Astrocyte of the cerebellum (primary cell): ENCODE measurements at regions not wholly inside any gene's neighbourhood (a gene's known extent, or its start where the extent isn't known, plus 50 kb on each side); places are given as distances from the start of the nearest gene placed in this dataset.

ENCODE experiments used
- DNase-seq: peaks from one replicate; pipeline ENCODE4 v3.0.0-alpha.2; 2011; ENCODE audit warnings: low read depth
- H3K4me3 ChIP-seq: 2 replicates; pipeline ENCODE4 v1.5.1; 2011; ENCODE audit warnings: mild to moderate bottlenecking, low read depth, low read length, moderate library complexity
- in situ Hi-C: cut with HindIII; loops from 2 replicates; pipeline ENCODE4 v1.10.0; 2017; ENCODE audit warnings: low sequenced_read_pairs
- TF ChIP-seq, protein P1 (sequence below): IDR thresholded peaks from 2 replicates; pipeline ENCODE4 v1.5.1; 2012; ENCODE audit warnings: low read length, low read depth, moderate library complexity, mild to moderate bottlenecking; ENCODE audit errors: missing control alignments

DNA sequence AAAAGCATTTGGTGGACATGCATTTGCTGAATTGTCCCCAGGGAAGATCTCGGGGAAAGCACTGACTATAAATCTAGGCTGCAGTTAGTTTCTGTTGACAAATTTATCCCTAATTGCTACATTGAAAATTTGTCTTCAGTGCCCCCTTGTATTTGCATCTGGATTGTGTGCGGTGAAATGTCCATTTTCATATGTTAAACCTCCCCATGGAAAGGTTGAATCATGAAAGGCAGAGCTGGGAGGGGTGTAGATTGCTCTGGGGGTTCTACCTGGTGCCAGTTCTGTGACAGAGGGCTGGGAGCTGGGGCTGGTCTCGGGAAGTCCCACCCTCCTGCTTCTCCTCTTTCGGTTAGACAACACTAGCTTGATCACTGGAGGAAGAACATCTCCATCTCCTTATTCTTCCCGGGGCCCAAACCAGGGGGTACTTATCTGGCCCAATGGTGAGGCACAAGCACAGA is 101.9 kb downstream of the GADD45G start:
- in situ Hi-C loops, result no loop called here
- no peak for DNase-seq
- TF ChIP-seq, protein P1, sequence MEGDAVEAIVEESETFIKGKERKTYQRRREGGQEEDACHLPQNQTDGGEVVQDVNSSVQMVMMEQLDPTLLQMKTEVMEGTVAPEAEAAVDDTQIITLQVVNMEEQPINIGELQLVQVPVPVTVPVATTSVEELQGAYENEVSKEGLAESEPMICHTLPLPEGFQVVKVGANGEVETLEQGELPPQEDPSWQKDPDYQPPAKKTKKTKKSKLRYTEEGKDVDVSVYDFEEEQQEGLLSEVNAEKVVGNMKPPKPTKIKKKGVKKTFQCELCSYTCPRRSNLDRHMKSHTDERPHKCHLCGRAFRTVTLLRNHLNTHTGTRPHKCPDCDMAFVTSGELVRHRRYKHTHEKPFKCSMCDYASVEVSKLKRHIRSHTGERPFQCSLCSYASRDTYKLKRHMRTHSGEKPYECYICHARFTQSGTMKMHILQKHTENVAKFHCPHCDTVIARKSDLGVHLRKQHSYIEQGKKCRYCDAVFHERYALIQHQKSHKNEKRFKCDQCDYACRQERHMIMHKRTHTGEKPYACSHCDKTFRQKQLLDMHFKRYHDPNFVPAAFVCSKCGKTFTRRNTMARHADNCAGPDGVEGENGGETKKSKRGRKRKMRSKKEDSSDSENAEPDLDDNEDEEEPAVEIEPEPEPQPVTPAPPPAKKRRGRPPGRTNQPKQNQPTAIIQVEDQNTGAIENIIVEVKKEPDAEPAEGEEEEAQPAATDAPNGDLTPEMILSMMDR, result no peak
- H3K4me3 ChIP-seq, result no peak overlapping the region

DNA sequence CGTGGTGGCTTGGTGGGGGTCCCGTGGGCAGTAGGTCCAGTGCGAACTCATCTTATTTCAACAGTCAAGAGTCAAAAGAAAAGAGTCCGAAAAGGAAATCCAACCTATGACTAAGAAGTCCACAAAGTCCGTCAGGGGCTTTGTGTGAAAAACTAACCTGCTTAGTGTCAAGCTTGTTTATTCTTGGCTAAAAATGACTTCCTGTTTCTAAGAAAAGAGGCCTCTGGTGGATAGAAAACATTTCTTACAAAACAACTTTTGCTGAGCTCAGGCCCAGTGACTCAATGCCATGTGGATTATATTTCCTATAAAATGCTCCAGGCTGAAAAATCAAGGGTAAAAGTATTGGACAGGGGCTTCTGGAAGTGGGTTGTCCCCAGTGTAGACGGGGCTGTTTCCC is 105.9 kb downstream of the GADD45G start:
- DNase-seq, result no peak
- in situ Hi-C loops, result loop anchor here (5.0 kb wide), 2 partner anchors 52 to 98 kb away; no protein-coding TSS in a partner anchor
- TF ChIP-seq, protein P1, result no peak
- no peak overlapping the region for H3K4me3 ChIP-seq

DNA sequence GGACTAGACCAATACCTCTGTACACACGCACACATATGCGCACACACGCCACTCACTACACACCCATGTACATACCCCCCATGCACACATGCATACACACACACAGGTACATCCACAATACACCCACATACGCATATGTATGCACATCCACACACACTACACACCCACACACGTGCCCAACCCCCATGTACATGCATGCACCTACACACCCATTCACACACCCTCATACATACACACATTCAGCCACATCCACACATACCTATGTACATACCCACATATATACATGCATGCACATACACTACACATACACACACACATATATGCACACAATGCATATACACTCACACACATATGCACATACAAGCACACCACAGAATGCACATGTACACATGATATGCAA is 107.1 kb downstream of the GADD45G start:
- in situ Hi-C loops, result loop anchor here (5.0 kb wide), 2 partner anchors 50 to 100 kb away; no protein-coding TSS in a partner anchor
- DNase-seq, result no peak
- TF ChIP-seq, protein P1, result no peak
- H3K4me3 ChIP-seq, result no peak overlapping the region

DNA sequence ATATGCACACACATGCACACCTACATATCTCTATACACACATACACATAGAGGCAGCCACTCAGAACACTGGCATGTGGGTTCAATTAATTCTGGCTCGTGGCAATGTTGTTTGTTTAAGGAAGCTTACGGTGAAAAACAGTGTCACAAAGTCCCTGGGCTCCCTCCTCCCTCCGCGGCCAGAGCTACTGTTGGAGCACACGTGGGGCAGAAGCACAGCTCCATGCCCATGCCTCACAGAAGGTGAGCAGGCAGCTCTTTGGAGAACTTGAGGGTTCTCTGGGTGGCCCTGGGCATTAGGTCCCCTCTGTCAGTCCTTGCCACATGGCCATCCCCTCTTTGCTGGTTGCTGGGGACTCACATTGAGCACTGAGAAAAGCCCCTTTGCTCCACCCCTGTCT is 107.5 kb downstream of the GADD45G start:
- TF ChIP-seq, protein P1, result no peak
- in situ Hi-C loops, result loop anchor here (5.0 kb wide), 2 partner anchors 50 to 100 kb away; no protein-coding TSS in a partner anchor
- H3K4me3 ChIP-seq, result no peak overlapping the region
- DNase-seq, result no peak

DNA sequence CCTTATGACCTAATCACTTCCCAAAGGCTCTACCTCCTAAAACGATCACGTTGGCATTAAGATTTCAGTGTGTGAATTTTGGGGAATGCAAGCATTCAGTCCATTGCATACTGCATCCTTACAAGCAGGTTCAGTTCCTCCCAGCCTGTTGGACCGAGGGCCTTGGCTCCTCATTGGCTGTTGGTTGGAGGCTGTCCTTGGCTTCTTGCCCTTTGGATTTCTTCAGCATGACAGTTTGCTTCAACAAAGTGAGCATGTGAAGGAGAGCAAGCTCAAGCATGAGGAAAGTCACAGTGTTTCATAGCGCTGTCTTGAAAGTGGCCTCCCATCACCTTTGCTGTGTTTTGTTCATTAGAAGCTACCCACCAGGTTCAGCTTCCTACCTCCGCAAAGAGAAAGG is 109.5 kb downstream of the GADD45G start:
- no peak for DNase-seq
- no peak overlapping the region for H3K4me3 ChIP-seq
- in situ Hi-C loops, result loop anchor here (5.0 kb wide), 2 partner anchors 48 to 102 kb away; no protein-coding TSS in a partner anchor
- TF ChIP-seq, protein P1, result no peak

DNA sequence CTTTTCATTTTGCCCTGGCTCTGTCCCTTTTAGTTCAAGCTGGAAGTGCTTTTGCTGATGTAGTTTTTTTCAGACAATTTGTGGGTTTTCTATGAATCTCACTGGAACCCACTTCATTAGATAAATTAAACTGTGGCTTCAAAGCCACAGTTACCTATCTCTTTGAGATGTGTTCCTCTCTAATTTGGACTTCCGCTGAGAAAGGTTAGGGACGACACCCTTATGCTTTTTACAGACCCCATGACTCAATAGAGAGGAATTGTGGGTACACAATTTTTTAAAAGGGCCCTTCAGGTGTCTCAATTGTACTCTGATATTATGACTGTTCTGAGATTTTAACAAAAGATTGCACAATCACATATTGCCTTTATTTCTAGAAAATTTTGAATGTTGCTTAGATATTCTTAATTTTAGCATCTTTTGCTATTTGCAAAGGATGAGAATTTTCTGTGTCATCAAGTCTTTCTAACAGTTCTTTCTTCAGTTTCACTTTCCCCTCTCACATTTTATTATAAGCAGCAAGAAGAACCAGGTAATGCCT is 110.6 kb downstream of the GADD45G start:
- in situ Hi-C loops, result no loop called here
- TF ChIP-seq, protein P1, result no peak
- DNase-seq, result no peak

More for the DNA sequence above, 110.6 kb downstream of the GADD45G start:
- no peak overlapping the region for H3K4me3 ChIP-seq
